ENCODE measurements at regions not wholly inside any gene's neighbourhood (a gene's known extent, or its start where the extent isn't known, plus 50 kb on each side); places are given as distances from the start of the nearest gene placed in this dataset.

DNA sequence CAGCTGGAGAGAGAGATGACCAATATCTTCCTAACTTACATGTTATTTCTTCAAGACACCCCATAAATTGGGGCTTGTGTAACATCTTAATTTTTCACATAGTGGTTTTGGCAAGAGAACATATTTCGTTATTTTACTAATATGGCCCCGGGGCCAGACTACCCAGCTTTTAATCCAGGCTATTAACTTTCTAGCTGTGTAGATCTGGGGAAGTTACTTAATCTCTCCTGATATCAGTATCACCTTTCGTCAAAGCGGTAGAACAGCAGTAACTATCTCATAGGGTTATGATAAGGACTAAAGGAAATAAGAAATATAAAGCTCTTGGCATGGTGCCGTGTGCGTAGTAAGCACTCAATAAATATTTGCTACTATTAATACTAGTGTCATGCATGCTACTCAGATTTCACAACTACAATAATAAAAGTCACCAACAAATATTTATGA lies 71.6 kb upstream of the LYZL1 start:
- Histone ChIP-seq H2AFZ (ENCODE audit: low read depth, low read length, poor library complexity, severe bottlenecking) (no peak overlapping the region), H3K9me3 (ENCODE audit: control insufficient read depth in 1 of 2, insufficient read depth in 1 of 2, low read depth in 1 of 2, low read length in 2 of 2) (no peaks in the 10 kb centered on the region), H4K20me1 (ENCODE audit: insufficient read depth) (no peaks in the 10 kb centered on the region), H3K79me2 (ENCODE audit: insufficient read depth, low read length) (no peaks in the 10 kb centered on the region), H3K27me3 (ENCODE audit: insufficient read depth, low read length) (peaks cover 9% of the 10 kb centered on the region), H3K27ac (ENCODE audit: low read depth, low read length) (no peak overlapping the region), H3K9me2 (ENCODE audit: insufficient read depth) (no peaks in the 10 kb centered on the region), H3K36me3 (ENCODE audit: control insufficient read depth in 1 of 2, insufficient read depth in 2 of 2, low read length in 2 of 2) (no peaks in the 10 kb centered on the region), H3K4me3 (replicated peaks in 1 of 2; ENCODE audit: low read depth in 1 of 2, low read length in 2 of 2) (no peak overlapping the region), H3K9ac (ENCODE audit: low read length) (no peak overlapping the region), H3K4me1 (ENCODE audit: control insufficient read depth in 1 of 2, insufficient read depth in 2 of 2, low read length in 2 of 2) (no peaks in the 10 kb centered on the region), H3K4me2 (ENCODE audit: low read length) (no peak overlapping the region)
- ATAC-seq (no peak), DNase-seq (ENCODE audit: low read depth, low spot score) (no peak)
- ChIA-PET POLR2A (no interaction called here), RAD21 (ENCODE audit: low non-redundant PET in 1 of 2, low total read pairs in 2 of 2, uncharacterized antibody in 2 of 2, unreplicated experiment in 2 of 2) (no interaction called here), CTCF (no interaction called here)
- TF ChIP-seq EGR1 (IDR thresholded peaks at IDR 0.05; ENCODE audit: low read depth) = no peak
- TF ChIP-seq CEBPB (IDR thresholded peaks at IDR 0.05; ENCODE audit: low read depth) = no peak
- TF ChIP-seq YY1 (IDR thresholded peaks at IDR 0.05; ENCODE audit: extremely low read depth, insufficient replicate concordance, low read depth, low read length) = no peak
- no peak for TF ChIP-seq ZNF274 (IDR thresholded peaks at IDR 0.05; ENCODE audit: low read depth, low read length)
- TF ChIP-seq JUND (IDR thresholded peaks at IDR 0.05) = no peak
- TF ChIP-seq TCF7L2 (IDR thresholded peaks at IDR 0.05; ENCODE audit: borderline replicate concordance, extremely low read depth, insufficient read depth, insufficient read length) = no peak
- no peak for TF ChIP-seq RAD21 (IDR thresholded peaks at IDR 0.05; ENCODE audit: low read depth)
- no peak for TF ChIP-seq POLR2AphosphoS5 (IDR thresholded peaks at IDR 0.05; ENCODE audit: low read depth, low read length)
- no peak for TF ChIP-seq EZH2phosphoT487 (IDR thresholded peaks at IDR 0.05; ENCODE audit: borderline replicate concordance)
- no peak for TF ChIP-seq POLR2A (IDR thresholded peaks at IDR 0.05; ENCODE audit: borderline replicate concordance, extremely low read depth, insufficient read depth, insufficient read length)
- TF ChIP-seq SIN3A (IDR thresholded peaks at IDR 0.05; ENCODE audit: low read depth) = no peak
- TF ChIP-seq, protein P1, sequence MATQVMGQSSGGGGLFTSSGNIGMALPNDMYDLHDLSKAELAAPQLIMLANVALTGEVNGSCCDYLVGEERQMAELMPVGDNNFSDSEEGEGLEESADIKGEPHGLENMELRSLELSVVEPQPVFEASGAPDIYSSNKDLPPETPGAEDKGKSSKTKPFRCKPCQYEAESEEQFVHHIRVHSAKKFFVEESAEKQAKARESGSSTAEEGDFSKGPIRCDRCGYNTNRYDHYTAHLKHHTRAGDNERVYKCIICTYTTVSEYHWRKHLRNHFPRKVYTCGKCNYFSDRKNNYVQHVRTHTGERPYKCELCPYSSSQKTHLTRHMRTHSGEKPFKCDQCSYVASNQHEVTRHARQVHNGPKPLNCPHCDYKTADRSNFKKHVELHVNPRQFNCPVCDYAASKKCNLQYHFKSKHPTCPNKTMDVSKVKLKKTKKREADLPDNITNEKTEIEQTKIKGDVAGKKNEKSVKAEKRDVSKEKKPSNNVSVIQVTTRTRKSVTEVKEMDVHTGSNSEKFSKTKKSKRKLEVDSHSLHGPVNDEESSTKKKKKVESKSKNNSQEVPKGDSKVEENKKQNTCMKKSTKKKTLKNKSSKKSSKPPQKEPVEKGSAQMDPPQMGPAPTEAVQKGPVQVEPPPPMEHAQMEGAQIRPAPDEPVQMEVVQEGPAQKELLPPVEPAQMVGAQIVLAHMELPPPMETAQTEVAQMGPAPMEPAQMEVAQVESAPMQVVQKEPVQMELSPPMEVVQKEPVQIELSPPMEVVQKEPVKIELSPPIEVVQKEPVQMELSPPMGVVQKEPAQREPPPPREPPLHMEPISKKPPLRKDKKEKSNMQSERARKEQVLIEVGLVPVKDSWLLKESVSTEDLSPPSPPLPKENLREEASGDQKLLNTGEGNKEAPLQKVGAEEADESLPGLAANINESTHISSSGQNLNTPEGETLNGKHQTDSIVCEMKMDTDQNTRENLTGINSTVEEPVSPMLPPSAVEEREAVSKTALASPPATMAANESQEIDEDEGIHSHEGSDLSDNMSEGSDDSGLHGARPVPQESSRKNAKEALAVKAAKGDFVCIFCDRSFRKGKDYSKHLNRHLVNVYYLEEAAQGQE (IDR thresholded peaks at IDR 0.05; ENCODE audit: low read depth) = no peak
- TF ChIP-seq ZFX (IDR thresholded peaks at IDR 0.05) = no peak
- TF ChIP-seq CTCF (IDR thresholded peaks at IDR 0.05 in 2 of 3, conservative IDR thresholded peaks at IDR 0.05 in 1 of 3; ENCODE audit: borderline replicate concordance in 1 of 3, insufficient read depth in 1 of 3, low read depth in 2 of 3, low read length in 2 of 3) = no peak
- TF ChIP-seq, protein P2, sequence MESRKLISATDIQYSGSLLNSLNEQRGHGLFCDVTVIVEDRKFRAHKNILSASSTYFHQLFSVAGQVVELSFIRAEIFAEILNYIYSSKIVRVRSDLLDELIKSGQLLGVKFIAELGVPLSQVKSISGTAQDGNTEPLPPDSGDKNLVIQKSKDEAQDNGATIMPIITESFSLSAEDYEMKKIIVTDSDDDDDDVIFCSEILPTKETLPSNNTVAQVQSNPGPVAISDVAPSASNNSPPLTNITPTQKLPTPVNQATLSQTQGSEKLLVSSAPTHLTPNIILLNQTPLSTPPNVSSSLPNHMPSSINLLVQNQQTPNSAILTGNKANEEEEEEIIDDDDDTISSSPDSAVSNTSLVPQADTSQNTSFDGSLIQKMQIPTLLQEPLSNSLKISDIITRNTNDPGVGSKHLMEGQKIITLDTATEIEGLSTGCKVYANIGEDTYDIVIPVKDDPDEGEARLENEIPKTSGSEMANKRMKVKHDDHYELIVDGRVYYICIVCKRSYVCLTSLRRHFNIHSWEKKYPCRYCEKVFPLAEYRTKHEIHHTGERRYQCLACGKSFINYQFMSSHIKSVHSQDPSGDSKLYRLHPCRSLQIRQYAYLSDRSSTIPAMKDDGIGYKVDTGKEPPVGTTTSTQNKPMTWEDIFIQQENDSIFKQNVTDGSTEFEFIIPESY (IDR thresholded peaks at IDR 0.05; ENCODE audit: extremely low read depth, insufficient replicate concordance, low read length) = no peak
- no peak for TF ChIP-seq SRF (IDR thresholded peaks at IDR 0.05; ENCODE audit: low read depth)
- TF ChIP-seq ELF1 (IDR thresholded peaks at IDR 0.05; ENCODE audit: borderline replicate concordance, low read depth) = no peak
- no peak for TF ChIP-seq EZH2 (IDR thresholded peaks at IDR 0.05)
- TF ChIP-seq, protein P3, sequence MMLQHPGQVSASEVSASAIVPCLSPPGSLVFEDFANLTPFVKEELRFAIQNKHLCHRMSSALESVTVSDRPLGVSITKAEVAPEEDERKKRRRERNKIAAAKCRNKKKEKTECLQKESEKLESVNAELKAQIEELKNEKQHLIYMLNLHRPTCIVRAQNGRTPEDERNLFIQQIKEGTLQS (IDR thresholded peaks at IDR 0.05) = no peak
- intact Hi-C loops (cut with micrococcal nuclease) = no loop called here
- no TSS peak for BruUV-seq (replicated peaks)

Data from HCT116 (cell line).